ENCODE measurements at regions not wholly inside any gene's neighbourhood (a gene's known extent, or its start where the extent isn't known, plus 50 kb on each side); places are given as distances from the start of the nearest gene placed in this dataset.

DNA sequence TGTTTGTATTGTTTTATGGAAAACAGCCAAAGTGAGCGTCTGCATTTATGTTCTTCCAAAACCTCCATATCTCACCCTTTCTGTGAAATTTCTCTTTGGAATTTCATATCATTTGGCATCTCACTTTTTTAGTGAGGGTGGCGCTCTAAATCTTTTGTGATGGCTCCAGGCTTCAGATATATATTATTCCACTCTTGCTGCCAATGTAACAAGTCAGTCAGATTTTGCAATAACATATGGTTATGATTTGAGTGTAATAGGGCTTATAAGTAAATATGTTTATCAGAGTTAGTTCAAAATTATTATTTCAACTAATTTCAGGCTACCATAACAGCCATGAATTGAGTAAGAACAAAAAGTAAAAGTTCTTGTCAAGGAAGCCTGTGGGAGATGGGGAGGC, 314.7 kb downstream of the PDGFC start:
- DNase-seq (no peak), ATAC-seq (ENCODE audit: insufficient read depth, low read depth) (no peak)
- no peak overlapping the region for H3K4me3 ChIP-seq (ENCODE audit: low read depth in 1 of 2, low read length in 2 of 2)
- no peak overlapping the region for H3K27ac ChIP-seq (ENCODE audit: low read length)
- H3K4me1 ChIP-seq (ENCODE audit: insufficient read depth, low read length), result no peaks in the 10 kb centered on the region
- H3K79me2 ChIP-seq (ENCODE audit: insufficient read depth, low read length), result no peaks in the 10 kb centered on the region
- no peak overlapping the region for H3K4me2 ChIP-seq (ENCODE audit: insufficient read depth, low read length)
- no peaks in the 10 kb centered on the region for H3K36me3 ChIP-seq (ENCODE audit: insufficient read depth, low read length)
- TF ChIP-seq EZH2 (IDR thresholded peaks at IDR 0.05; ENCODE audit: borderline replicate concordance, low read depth, low read length, severe bottlenecking) (no peak), CTCF (IDR thresholded peaks at IDR 0.05; ENCODE audit: borderline replicate concordance, extremely low read depth, low read length, poor library complexity, severe bottlenecking) (no peak)
- no peaks in the 10 kb centered on the region for H4K20me1 ChIP-seq (ENCODE audit: insufficient read depth, low read length)
- no peaks in the 10 kb centered on the region for H3K27me3 ChIP-seq (ENCODE audit: insufficient read depth, low read length, poor library complexity)
- H3K9ac ChIP-seq (ENCODE audit: low read depth, low read length), result no peak overlapping the region
- no peak overlapping the region for H2AFZ ChIP-seq (ENCODE audit: low read depth, low read length)
- no peaks in the 10 kb centered on the region for H3K9me3 ChIP-seq (ENCODE audit: insufficient read depth, low read length, severe bottlenecking)

DNA sequence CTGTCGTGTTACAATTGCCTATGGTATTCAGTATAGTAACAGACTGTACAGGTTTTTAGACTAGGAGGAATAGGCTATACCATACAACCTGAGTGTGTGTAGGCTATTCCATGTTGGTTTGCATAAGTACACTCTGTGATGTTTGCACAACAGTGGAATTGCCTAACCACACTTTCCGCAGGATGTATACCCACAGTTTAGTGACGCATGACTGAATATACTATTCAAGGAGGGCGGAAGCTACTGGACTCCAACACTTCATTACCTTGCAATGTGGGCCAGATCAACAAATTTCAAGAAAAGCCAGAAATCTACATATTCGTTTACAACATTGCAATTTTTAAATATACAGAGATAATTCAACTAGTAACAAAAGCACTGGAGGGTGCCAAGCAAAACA, 317.2 kb downstream of the PDGFC start:
- H3K4me3 ChIP-seq (ENCODE audit: low read depth in 1 of 2, low read length in 2 of 2), result no peak overlapping the region
- H3K36me3 ChIP-seq (ENCODE audit: insufficient read depth, low read length), result no peaks in the 10 kb centered on the region
- ATAC-seq (ENCODE audit: insufficient read depth, low read depth) (no peak), DNase-seq (no peak)
- no peaks in the 10 kb centered on the region for H3K4me1 ChIP-seq (ENCODE audit: insufficient read depth, low read length)
- H3K27me3 ChIP-seq (ENCODE audit: insufficient read depth, low read length, poor library complexity), result no peaks in the 10 kb centered on the region
- H3K27ac ChIP-seq (ENCODE audit: low read length), result no peak overlapping the region
- no peaks in the 10 kb centered on the region for H4K20me1 ChIP-seq (ENCODE audit: insufficient read depth, low read length)
- no peak overlapping the region for H3K9ac ChIP-seq (ENCODE audit: low read depth, low read length)
- H3K4me2 ChIP-seq (ENCODE audit: insufficient read depth, low read length), result no peak overlapping the region
- H2AFZ ChIP-seq (ENCODE audit: low read depth, low read length), result no peak overlapping the region
- H3K9me3 ChIP-seq (ENCODE audit: insufficient read depth, low read length, severe bottlenecking), result no peaks in the 10 kb centered on the region
- no peak for TF ChIP-seq CTCF (IDR thresholded peaks at IDR 0.05; ENCODE audit: borderline replicate concordance, extremely low read depth, low read length, poor library complexity, severe bottlenecking)
- no peak for TF ChIP-seq EZH2 (IDR thresholded peaks at IDR 0.05; ENCODE audit: borderline replicate concordance, low read depth, low read length, severe bottlenecking)
- no peaks in the 10 kb centered on the region for H3K79me2 ChIP-seq (ENCODE audit: insufficient read depth, low read length)

DNA sequence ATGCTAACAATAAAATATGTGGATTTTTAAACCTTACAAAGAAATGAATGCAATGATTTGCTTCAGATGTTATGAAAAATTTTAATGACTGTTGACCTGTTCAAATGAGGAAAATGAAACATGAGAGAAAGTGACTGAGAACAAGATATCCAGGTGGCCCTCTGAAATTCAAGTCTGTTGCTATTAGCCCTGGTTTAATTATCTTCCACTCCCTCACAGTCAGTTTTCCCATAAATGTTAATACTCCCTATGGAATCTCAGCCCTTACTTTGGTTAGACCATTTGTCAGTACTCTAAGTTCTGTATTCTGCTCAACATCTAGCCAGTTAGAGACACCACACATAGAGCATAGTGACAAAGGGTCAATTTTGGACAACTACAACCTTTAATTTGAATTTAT, 327.8 kb downstream of the PDGFC start:
- no peak overlapping the region for H2AFZ ChIP-seq (ENCODE audit: low read depth, low read length)
- ATAC-seq (ENCODE audit: insufficient read depth, low read depth) (no peak), DNase-seq (no peak)
- no peaks in the 10 kb centered on the region for H3K9me3 ChIP-seq (ENCODE audit: insufficient read depth, low read length, severe bottlenecking)
- H3K4me3 ChIP-seq (ENCODE audit: low read depth in 1 of 2, low read length in 2 of 2), result no peak overlapping the region
- no peaks in the 10 kb centered on the region for H3K79me2 ChIP-seq (ENCODE audit: insufficient read depth, low read length)
- H3K4me1 ChIP-seq (ENCODE audit: insufficient read depth, low read length), result no peaks in the 10 kb centered on the region
- no peaks in the 10 kb centered on the region for H4K20me1 ChIP-seq (ENCODE audit: insufficient read depth, low read length)
- no peak overlapping the region for H3K27ac ChIP-seq (ENCODE audit: low read length)
- H3K27me3 ChIP-seq (ENCODE audit: insufficient read depth, low read length, poor library complexity), result no peaks in the 10 kb centered on the region
- H3K36me3 ChIP-seq (ENCODE audit: insufficient read depth, low read length), result no peaks in the 10 kb centered on the region
- no peak overlapping the region for H3K9ac ChIP-seq (ENCODE audit: low read depth, low read length)
- TF ChIP-seq CTCF (IDR thresholded peaks at IDR 0.05; ENCODE audit: borderline replicate concordance, extremely low read depth, low read length, poor library complexity, severe bottlenecking), result no peak
- TF ChIP-seq EZH2 (IDR thresholded peaks at IDR 0.05; ENCODE audit: borderline replicate concordance, low read depth, low read length, severe bottlenecking), result no peak
- no peak overlapping the region for H3K4me2 ChIP-seq (ENCODE audit: insufficient read depth, low read length)

DNA sequence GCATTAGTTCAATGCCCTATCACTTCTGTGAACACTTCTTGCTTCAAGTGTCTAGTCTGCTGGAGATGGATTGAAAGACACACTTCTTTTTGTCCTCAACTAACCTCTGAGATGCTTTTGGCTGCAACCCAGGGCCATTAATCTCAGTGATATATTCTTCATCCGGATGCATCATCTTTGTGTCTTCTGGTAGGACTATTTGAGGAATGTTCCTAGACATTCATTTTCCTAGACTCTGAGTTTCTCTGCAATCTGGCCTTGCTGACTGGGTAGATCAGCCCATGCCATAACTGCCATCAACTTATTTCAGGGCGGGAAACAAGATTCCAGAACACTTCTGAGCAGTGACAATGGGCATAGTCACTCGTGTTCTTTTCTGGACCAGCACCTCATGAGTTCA, 329.4 kb downstream of the PDGFC start:
- Histone ChIP-seq H3K4me1 (ENCODE audit: insufficient read depth, low read length) (no peaks in the 10 kb centered on the region), H3K27ac (ENCODE audit: low read length) (no peak overlapping the region), H3K36me3 (ENCODE audit: insufficient read depth, low read length) (no peaks in the 10 kb centered on the region), H3K79me2 (ENCODE audit: insufficient read depth, low read length) (no peaks in the 10 kb centered on the region), H3K27me3 (ENCODE audit: insufficient read depth, low read length, poor library complexity) (no peaks in the 10 kb centered on the region), H2AFZ (ENCODE audit: low read depth, low read length) (no peak overlapping the region), H3K4me3 (ENCODE audit: low read depth in 1 of 2, low read length in 2 of 2) (no peak overlapping the region), H3K9ac (ENCODE audit: low read depth, low read length) (no peak overlapping the region), H4K20me1 (ENCODE audit: insufficient read depth, low read length) (no peaks in the 10 kb centered on the region), H3K4me2 (ENCODE audit: insufficient read depth, low read length) (no peak overlapping the region), H3K9me3 (ENCODE audit: insufficient read depth, low read length, severe bottlenecking) (no peaks in the 10 kb centered on the region)
- TF ChIP-seq EZH2 (IDR thresholded peaks at IDR 0.05; ENCODE audit: borderline replicate concordance, low read depth, low read length, severe bottlenecking) (no peak), CTCF (IDR thresholded peaks at IDR 0.05; ENCODE audit: borderline replicate concordance, extremely low read depth, low read length, poor library complexity, severe bottlenecking) (no peak)
- ATAC-seq (ENCODE audit: insufficient read depth, low read depth) (no peak), DNase-seq (no peak)
